Loucy (cell line): ENCODE measurements at regions not wholly inside any gene's neighbourhood (a gene's known extent, or its start where the extent isn't known, plus 50 kb on each side); places are given as distances from the start of the nearest gene placed in this dataset.

Experiments used
- EZH2phosphoT487 ChIP-seq: fragments of 200-600 bp; IDR thresholded peaks from 2 replicates; pipeline ENCODE4 v1.6.1; 2018; ENCODE audit warnings: antibody characterized with exemption, mild to moderate bottlenecking, moderate library complexity, borderline replicate concordance
- TF ChIP-seq, protein P1 (sequence below): fragments of 200-600 bp; sonication (generic); conservative IDR thresholded peaks from 2 replicates; pipeline ENCODE4 v1.5.1; 2014; ENCODE audit warnings: mild to moderate bottlenecking, antibody characterized with exemption, low read length

DNA sequence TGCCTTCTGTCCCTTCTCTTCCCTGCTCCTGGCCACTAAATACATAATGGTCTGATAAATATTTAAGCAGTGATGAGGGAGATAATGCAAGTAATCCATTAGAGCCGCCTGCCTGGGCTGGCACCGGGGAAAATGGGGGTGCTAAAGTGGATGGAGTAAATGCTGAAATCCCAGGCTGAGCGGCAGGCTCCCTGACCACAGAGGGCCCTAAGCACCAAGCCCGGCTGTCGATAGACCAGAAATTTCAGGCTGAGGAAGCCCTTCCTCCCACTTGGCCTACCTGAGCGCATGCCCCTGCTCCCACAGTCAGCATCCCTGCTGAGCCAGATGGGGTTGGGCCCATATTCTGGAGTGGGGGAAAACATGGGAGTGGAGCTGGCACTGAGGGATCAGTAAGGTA lies 197.5 kb upstream of the SKOR2 start:
- TF ChIP-seq, protein P1, sequence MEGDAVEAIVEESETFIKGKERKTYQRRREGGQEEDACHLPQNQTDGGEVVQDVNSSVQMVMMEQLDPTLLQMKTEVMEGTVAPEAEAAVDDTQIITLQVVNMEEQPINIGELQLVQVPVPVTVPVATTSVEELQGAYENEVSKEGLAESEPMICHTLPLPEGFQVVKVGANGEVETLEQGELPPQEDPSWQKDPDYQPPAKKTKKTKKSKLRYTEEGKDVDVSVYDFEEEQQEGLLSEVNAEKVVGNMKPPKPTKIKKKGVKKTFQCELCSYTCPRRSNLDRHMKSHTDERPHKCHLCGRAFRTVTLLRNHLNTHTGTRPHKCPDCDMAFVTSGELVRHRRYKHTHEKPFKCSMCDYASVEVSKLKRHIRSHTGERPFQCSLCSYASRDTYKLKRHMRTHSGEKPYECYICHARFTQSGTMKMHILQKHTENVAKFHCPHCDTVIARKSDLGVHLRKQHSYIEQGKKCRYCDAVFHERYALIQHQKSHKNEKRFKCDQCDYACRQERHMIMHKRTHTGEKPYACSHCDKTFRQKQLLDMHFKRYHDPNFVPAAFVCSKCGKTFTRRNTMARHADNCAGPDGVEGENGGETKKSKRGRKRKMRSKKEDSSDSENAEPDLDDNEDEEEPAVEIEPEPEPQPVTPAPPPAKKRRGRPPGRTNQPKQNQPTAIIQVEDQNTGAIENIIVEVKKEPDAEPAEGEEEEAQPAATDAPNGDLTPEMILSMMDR: no peak
- no peak for TF ChIP-seq EZH2phosphoT487
